NOMO-1 treated with dmso at 0.1 percent for 144 hours (cell line): ENCODE measurements at regions not wholly inside any gene's neighbourhood (a gene's known extent, or its start where the extent isn't known, plus 50 kb on each side); places are given as distances from the start of the nearest gene placed in this dataset.
A peak's percentile ranks its signal among the peaks of the same experiment; 100 is the strongest.

Experiments used
- DNase-seq: peaks from one replicate; lab custom pipeline; 2025; ENCODE audit not compliant: unreplicated experiment; lab: John Stamatoyannopoulos, UW

DNA sequence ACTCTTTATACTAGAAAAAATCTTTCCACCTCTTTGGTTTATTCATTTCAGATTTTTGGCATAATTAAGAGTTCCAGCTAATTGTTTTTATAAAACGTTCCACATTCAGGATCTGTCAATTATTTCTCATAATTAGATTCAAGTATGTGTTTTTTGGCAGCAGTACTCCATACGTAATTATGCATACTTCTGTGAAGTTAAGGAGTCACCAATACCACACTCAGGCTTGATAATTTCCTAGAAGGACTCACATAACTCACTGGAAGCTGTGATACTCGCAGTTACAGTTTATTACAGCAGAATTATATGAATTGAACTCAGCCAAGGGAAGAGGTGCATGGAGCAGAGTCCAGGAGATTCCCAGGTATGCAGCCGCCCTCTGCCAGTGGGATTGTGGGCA lies 290.5 kb upstream of the AKR1E2 start:
- no peak for DNase-seq

DNA sequence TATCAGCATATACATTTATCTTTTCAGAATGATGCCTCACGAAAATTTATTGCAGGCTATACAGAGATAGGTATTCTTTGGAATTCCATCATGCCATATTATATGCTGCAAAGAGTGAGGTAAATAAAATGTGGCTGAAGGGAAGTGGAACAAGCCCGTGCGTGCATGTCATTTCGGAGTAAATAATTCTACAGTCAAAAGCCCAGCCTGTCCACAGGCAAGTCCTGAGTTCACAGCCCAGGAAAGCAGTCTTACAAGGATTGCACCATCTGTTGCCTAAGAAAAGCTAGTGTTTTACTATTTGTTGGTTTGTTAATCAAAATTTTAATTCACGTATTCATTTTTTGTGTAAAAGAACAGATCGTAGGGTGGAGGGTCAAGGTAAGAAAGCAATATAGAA lies 292.4 kb upstream of the AKR1E2 start:
- no peak for DNase-seq

GRCh38 chr10:4532976-4533375 lies 293.0 kb upstream of the AKR1E2 start:
- DNase-seq: no peak

- DNase-seq: no peak
Measured at GRCh38 chr10:4532467-4532866, 293.5 kb upstream of the AKR1E2 start.

- DNase-seq: no peak
Measured at GRCh38 chr10:4532011-4532410, 294.0 kb upstream of the AKR1E2 start.

DNA sequence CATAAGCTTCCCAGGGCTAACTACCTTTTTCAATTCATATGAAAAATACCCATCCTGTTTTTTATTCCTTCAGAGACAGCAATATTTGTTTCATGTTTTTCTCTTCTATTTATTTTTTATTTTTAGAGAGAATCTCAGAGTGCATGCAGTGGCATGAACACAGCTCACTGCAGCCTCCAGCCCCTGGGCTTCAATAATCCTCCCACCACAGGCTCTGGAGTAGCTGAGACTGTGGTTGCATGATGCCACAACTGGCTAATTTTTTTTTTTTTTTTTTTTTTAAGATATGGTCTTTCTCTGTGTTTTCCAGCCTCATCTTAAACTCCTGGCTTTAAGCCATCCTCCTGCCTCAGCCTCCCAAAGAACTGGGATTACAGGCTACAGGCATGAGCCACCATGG lies 296.7 kb upstream of the AKR1E2 start:
- no peak for DNase-seq

DNA sequence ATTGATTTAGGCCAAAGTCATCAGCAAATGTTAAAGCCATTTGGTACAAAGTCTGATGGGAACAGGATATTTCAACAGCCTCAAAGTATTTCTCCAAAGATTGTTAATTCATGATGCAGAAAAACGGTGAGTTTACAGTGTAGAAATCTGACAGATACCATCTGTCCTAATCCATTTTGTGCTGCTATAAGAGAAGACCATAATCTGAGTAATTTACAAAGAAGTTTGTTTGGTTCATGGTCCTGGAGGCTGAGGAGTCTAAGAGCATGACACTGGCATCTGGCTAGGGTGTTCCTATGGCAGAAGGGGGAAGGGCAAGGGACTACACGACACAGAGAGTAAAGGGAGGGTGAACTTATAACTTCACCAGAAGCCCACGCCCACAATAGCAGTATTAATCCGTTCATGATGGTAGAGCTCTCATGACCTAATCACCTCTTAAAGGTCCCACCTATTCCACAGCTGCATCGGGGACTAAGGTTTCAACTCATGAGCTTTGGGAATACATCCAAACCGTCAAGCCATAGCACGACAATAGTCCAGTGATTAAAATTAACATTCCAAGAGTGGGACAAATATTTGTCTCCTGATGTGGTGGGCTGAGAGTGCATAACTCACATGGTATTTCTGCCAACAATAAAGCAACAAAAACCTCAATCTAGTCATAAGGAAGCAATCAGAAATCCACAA lies 298.6 kb upstream of the AKR1E2 start:
- DNase-seq: no peak

DNA sequence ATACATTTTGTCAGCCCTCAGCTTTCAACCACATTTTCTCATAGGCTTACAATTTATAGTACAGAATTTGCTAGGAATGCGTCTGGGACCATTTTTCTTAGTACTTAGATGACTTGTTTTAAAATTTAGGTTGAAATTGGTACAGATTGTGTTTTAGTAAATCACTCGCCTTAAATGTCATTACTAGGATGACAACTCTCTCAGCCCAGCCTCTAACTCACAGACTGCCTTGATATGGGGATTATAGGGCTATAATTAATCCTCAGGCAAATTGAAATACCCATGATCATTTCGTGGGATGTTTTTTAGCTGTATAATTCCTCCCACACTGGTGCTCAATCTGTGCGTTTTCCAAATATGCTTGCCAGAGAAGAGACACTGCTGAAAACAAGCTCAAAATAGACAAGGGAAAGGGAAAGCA lies 299.7 kb upstream of the AKR1E2 start:
- DNase-seq: no peak

GRCh38 chr10:4525103-4525502 lies 300.9 kb upstream of the AKR1E2 start:
- DNase-seq: no peak

DNA sequence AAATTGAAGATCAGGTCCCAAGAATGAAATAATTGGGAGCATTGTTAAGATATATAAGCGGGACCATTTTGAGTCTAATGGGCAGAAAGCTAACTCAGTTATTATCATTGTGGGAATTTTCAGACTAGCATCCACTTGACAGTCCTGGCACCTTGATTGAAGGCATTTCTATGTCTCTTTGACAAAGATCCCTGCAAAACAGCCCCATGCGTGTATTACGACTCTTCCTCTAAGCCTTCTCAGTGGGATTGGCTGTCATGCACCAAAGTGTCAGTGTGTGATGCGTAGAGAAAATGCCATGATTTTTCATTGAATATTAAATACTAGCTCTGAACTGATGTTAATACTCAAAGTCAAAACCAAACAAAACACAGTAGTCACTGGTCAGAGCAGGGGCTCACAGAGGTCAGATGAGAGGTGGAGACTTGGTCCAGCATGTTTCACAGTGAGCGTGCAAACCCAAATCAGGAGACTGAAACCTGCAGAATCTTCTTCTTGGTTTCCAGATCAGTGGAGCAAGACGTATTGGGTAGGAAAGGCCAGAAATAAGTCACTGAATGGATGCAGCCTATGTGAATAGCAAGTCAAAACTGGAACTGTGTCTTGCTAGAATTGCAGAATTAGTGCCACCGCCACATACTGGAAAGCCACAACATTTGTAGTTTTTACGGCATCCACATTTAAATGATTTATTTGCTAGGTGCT lies 303.6 kb upstream of the AKR1E2 start:
- DNase-seq: no peak

DNA sequence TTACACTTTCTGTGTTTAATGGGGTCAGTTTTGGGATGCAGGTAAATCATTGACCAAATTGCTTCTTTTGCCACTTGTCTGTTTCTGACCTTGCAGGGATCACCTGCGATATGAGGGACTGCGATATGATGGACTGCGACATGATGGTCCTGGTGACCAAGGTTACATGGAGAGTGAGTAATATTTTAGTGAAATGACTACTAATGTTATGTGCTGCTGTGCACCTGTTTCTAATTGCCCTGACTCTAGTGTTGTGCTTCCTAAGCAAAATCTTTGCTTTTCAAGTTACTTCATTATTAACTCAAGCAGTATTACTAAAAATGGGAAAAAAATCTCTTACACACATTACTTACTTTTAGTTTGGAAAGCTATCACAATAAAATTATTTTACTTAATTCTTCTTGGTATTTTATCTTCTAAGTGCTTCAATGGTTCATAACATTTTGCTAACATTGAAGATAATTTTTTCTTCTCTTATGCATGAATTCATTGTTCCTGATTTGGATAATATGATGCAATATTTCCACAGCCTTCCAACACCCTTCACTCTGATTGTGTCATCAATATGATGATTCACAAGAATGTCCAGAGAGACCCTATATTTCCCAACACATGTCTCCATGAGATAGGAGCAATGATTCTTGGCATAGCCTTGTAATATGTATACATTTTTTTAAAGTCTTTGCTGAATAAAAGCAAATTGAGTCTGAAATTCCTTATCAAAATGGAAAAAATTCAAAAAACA lies 306.2 kb upstream of the AKR1E2 start:
- peak; percentile 8 for DNase-seq

GRCh38 chr10:4517746-4518145 lies 308.3 kb upstream of the AKR1E2 start:
- DNase-seq: no peak

- DNase-seq: no peak
Measured at GRCh38 chr10:4515721-4516120, 310.3 kb upstream of the AKR1E2 start.

- DNase-seq: peak; percentile 84
Measured at GRCh38 chr10:4514445-4515108, 311.4 kb upstream of the AKR1E2 start.

DNA sequence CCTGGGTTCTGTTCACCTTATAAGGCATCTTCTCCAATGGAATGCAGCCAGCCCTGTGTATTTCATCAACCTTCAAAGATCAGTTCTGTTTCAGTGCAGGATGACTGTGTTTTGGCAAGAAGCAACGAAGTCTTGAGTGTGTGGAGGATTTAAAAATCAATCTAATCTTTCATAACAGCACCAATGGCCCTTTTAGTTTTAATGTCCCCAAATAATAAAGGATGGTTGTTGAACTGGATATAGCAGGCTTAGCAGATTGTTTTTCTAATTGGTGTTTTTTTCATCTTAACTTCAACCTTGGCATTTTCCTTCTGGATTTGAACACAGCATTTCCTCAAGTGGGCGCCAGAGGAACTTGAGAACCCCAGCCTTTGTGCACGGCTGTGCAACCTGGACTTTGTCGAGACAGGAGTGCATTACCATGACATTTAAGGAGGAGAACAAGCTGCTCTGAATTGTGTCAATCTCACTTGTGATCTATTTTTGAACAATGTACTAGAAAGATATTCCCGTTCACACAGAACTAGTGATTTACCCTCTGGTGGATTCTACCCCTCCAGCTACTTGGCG lies 313.3 kb upstream of the AKR1E2 start:
- DNase-seq: peak; percentile 26

DNA sequence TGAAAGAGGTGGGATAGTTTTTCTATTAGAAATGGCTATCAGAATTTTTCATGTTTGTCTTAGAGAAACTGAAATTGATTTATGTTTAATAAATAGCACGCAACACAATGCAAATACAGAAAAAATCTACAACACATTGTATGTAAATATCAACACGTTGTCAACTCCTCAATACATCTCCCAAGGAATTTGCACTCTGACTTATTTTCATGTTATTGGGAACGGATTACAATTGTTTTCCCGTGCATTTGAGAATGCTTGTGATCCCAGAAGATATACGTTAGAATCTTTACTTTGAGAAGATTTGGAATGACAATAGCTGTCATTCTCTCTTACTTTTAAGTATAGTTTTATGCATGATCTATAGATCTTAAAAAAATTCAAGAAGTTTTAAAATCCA lies 313.8 kb upstream of the AKR1E2 start:
- no peak for DNase-seq

GRCh38 chr10:4511509-4511908 lies 314.5 kb upstream of the AKR1E2 start:
- no peak for DNase-seq

DNA sequence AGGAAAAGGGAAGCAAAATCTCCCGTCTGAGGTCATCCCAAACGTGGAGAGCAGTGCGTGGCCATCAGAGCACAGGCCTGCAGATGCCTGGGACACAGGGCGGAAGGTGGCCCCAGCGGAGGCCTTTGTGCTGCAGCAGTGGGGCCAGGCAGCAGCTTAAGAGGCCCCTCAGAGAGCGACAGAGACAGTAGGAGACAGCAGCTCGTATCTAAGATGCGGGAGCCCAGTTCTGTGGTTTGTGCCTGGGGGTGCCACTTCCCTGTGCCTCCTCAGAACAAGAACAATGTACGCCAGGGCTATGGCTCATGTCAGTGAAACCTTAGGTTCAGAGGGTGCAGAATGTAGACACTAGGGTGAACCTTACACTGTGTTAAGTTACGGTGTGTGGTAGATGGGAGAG lies 316.6 kb upstream of the AKR1E2 start:
- DNase-seq: no peak

GRCh38 chr10:4506095-4506494 lies 319.9 kb upstream of the AKR1E2 start:
- no peak for DNase-seq

DNA sequence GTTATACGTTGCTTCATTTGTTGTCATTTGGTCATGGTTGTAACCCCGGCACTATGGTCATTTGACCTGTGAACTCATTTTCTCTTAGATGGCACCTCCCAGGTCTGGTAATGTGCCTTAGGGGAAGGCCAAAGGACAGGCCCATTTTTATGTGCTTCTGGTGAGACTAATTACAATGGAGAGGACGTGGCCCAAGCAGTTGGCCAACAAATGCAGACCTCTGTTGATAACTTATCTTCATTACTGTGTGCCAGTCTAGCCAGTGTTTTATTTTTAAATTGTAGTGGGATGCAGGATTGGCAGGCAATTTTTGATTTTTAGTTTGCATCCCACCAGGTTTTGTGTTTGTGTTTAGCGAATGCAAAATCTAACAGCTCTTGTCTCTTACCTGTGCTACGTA lies 321.5 kb upstream of the AKR1E2 start:
- DNase-seq: no peak

DNA sequence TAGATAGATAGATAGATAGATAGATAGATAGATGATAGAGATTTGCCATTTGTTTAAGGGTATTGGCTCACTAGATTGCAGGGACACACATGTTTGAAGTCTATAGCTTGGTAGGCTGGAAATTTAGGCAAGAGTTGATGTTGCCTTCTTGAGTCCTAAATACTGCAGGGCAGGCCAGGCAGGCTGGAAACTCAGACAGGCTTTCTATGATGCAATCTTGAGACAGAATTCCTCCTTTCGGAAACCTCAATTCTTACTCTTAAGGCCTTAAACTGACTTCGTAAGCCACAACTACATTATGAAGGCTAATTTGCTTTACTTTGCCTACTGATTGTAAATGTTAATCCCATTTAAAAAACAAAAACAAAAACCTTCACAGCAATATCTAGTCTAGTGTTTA lies 322.9 kb upstream of the AKR1E2 start:
- no peak for DNase-seq
